ENCODE measurements at regions not wholly inside any gene's neighbourhood (a gene's known extent, or its start where the extent isn't known, plus 50 kb on each side); places are given as distances from the start of the nearest gene placed in this dataset.

- DNase-seq = no peak
- Mint-ChIP-seq H3K36me3 (ENCODE audit: unreplicated experiment) (no peaks in the 10 kb centered on the region), H3K4me3 (ENCODE audit: unreplicated experiment) (no peak overlapping the region), H3K9me3 (ENCODE audit: unreplicated experiment) (peaks cover 1% of the 10 kb centered on the region), H3K27ac (ENCODE audit: unreplicated experiment) (no peak overlapping the region), H3K27me3 (ENCODE audit: unreplicated experiment) (peaks cover 2% of the 10 kb centered on the region), H3K4me1 (ENCODE audit: low read depth, unreplicated experiment) (no peaks in the 10 kb centered on the region)
- no peak for TF ChIP-seq CTCF (IDR thresholded peaks at IDR 0.05; ENCODE audit: partially characterized antibody, unreplicated experiment)
Observed at GRCh38 chr20:2244523-2244922, 51.3 kb upstream of the TGM3 start.

GRCh38 chr20:2244993-2245392, 50.8 kb upstream of the TGM3 start:
- Mint-ChIP-seq H3K27ac (ENCODE audit: unreplicated experiment) (no peak overlapping the region), H3K4me3 (ENCODE audit: unreplicated experiment) (no peak overlapping the region), H3K36me3 (ENCODE audit: unreplicated experiment) (no peaks in the 10 kb centered on the region), H3K27me3 (ENCODE audit: unreplicated experiment) (no peaks in the 10 kb centered on the region), H3K9me3 (ENCODE audit: unreplicated experiment) (peaks cover 1% of the 10 kb centered on the region), H3K4me1 (ENCODE audit: low read depth, unreplicated experiment) (no peaks in the 10 kb centered on the region)
- DNase-seq = no peak
- no peak for TF ChIP-seq CTCF (IDR thresholded peaks at IDR 0.05; ENCODE audit: partially characterized antibody, unreplicated experiment)

DNA sequence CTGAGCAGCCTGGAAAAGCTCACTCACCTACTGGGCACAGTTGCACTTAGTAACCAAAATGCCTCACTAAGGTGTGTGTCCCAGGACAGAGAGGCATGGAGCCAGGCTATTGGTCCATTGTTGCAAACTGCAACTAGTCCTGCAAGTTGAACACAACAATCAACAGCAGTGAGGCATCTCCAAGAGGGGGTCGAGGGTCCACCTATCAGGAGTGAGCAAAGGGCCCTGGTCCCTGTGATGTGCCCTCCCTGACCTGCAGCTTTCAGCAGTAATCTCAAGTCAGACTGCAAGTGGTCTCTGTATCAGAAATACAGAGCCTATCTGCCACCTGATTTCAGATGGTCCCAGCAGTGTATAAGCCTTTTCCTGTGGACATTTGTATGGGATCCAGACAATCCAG, 50.2 kb upstream of the TGM3 start:
- TF ChIP-seq CTCF (IDR thresholded peaks at IDR 0.05; ENCODE audit: partially characterized antibody, unreplicated experiment) = no peak
- no peaks in the 10 kb centered on the region for H3K4me1 Mint-ChIP-seq (ENCODE audit: low read depth, unreplicated experiment)
- DNase-seq = no peak
- peaks cover 1% of the 10 kb centered on the region for H3K9me3 Mint-ChIP-seq (ENCODE audit: unreplicated experiment)
- H3K27ac Mint-ChIP-seq (ENCODE audit: unreplicated experiment) = no peak overlapping the region
- no peak overlapping the region for H3K4me3 Mint-ChIP-seq (ENCODE audit: unreplicated experiment)
- H3K36me3 Mint-ChIP-seq (ENCODE audit: unreplicated experiment) = no peaks in the 10 kb centered on the region
- H3K27me3 Mint-ChIP-seq (ENCODE audit: unreplicated experiment) = no peaks in the 10 kb centered on the region
